GM21737 (cell line): ENCODE measurements at regions not wholly inside any gene's neighbourhood (a gene's known extent, or its start where the extent isn't known, plus 50 kb on each side); places are given as distances from the start of the nearest gene placed in this dataset.

Experiments
- ATAC-seq: cut with Tn5 transposase; IDR thresholded peaks from one replicate; pipeline ENCODE4 v1.9.1; 2021; ENCODE audit warnings: mild to moderate bottlenecking, moderate library complexity; ENCODE audit not compliant: unreplicated experiment

DNA sequence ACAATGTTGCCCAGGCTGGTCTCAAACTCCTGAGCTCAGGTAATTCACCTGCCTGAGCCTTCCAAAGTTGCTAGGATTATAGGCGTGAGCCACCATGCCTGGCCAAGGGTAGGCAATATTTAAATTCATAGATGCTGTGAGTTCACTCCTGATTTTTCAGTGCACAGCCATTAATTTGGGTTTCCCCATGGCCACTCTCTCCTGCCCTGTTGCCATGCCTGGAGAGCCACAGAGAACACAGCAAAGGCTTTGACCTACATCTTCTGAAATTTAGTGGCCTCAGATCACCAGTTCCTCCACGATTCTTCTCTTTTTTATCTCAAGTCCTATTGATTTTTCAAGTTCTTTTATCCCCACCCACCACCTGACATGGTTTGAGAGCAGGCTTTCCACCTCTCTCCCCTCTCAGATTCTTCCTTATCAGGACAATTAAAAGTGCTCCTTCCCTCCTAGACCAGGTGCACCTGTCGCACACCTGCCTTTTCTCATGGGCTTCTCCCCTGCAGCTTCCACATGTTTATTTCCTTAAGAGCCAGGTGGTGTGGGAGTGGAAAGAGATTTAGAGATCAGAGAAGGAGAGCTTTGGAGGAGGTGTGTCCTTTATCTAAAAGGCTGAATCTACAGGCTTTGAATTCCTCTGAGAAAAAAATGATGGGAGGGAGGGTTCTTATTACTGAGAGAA lies 123.8 kb downstream of the ADRA2A start:
- ATAC-seq = no peak

DNA sequence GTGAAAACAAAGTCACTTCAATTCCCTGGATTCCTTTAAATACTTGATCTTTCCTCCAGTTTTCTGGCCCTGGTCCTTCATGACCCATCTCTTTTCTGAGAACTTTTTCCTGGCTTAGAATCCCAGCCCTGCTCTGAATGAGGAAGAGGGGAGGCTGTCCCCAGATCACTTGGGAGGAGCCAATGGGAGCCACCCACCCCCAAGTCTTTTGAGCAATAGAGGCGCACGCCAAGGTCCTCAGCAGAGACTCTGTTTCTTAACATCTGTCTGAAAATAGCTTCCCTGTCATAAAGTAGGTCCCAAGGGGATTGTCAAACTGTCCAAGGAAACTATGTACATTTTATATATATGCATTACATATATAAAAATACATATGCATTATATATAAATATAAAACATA lies 126.8 kb downstream of the ADRA2A start:
- no peak for ATAC-seq

DNA sequence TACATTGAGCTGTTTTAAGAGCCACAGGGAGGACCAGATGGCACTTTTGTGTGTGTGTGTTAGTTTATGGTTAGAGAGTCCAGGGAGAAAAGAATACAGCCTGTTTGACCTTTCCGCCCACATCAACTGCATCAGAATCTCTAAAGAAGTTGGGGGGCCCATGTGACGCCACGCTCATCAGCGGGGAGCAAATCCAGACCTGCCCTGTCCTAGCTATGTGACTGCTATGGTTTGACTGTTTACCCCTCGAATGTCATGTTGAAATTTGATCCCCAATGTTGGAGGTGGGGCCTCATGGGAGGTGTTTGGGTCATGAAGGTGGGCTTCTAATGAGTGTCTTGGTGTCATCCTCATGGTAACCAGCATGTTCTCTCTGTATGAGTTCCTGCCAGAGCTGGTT lies 128.0 kb downstream of the ADRA2A start:
- no peak for ATAC-seq

- ATAC-seq = no peak
These were observed 129.7 kb downstream of the ADRA2A start for GRCh38 chr10:111206521-111206920.

GRCh38 chr10:111207500-111207899 lies 130.7 kb downstream of the ADRA2A start:
- no peak for ATAC-seq

GRCh38 chr10:111208951-111209350 lies 132.1 kb downstream of the ADRA2A start:
- no peak for ATAC-seq

DNA sequence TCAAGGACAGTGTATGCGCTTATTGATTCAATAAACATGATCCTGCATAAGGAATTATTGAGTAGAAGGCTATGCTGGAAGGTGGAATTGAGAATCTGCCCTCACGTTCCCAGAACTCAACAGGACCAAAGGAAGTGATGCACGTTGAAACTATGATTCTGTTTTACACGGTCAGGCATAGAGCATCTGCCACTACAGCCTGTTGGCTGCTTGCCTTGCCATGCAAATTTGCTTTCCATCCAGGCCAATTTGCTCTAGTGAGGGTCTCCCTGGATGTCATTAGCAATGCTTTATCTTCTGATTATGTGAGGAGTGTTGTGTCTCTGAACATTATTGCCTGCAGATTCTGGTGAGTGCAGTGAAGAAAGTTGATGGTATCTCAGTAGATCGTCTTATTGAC lies 132.9 kb downstream of the ADRA2A start:
- no peak for ATAC-seq

DNA sequence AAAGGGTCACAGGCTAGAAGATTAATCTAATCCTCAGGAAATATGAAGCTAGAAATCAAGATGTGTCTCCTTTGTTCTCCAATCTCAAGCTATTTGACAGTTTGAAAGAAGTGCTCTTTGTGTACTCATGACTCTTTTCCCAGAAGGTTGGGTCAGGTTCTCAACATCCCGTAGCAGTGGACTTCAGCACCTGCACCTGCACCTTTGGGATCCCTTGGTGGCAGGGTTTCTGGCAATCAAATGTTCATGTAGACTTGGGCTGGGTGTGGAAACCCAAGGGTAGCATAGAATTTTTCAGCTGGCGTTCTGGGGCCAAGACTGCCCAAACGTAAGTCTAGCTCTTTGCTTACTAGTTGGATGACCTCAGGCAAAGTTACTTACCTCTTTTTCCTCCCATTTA lies 134.4 kb downstream of the ADRA2A start:
- ATAC-seq = no peak

GRCh38 chr10:111211706-111212105 lies 134.9 kb downstream of the ADRA2A start:
- no peak for ATAC-seq

DNA sequence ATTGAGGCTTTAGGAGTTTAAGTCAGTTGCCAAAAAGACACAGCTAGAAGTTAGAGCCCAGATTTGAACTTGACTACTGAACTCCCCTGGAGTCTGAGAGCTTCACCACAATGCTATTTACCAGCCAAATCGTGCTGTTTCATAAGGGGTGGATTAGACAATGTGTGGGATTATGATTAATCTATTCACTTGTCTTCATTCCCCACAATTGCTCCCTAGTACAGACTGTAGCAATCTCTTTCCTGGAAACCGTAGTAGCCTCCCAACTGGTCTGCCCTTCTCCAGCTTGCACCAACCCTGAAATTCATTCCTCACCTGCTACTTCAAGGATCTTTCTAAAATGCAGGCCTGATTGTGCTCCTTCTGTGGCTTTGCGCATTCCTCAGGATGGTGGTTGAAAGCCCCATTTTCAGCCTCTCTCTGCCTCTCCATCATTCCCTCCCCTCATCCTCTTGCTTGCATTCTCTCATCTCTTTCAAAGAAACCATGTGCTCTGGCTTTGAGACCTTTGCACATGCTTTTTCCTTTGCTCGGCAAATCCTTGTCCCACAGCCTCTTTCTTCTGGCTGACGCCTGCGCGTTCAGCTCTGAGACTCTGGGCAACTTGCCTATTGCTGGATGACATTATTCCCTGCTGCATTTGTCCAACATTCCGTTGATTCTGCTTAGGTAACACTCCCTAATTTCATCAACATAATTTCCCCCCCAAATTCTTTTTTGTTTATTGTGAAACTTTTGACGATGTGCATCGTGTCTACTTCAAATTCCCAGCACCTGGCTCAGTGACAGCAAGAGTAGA lies 145.1 kb downstream of the ADRA2A start:
- no peak for ATAC-seq

DNA sequence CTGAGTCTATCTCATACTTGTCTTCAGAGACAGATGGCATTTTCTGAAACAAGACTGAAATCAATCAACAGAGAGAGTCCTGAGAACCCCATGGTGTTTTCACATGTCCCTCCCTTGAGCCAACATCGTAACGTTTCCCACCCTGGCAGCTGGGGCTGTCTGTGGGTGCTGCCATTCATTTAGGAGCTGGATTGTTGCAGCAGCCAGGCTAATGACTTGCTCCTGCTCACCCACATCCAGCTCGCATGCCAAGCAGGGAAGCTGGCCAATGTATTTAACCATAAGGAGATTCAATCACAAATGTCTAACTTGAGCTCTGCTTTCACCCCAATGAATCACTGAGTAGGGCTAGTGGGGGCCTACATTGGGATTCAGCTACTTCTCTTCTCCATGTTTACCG lies 146.1 kb downstream of the ADRA2A start:
- ATAC-seq = no peak

DNA sequence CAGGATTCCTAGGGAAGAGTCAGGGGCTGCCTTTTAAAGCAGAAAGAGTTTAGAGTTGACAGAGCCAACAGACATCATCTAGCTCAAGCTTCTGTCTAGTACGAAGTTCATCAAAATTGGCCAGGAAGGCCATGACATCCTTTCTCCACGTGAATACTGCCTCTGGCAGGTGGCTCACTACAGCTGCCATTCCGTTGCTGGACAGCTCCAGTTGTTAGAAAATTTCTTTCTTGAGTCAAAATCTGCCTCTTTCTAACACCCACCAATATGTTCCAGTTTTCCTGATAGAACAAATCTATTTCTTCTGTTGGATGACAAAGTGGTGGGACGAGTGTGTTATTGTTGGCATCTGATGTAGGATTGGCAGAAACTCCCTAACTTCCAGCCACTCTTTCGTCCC lies 154.9 kb downstream of the ADRA2A start:
- no peak for ATAC-seq

GRCh38 chr10:111233439-111233838 lies 156.6 kb downstream of the ADRA2A start:
- no peak for ATAC-seq

- ATAC-seq = no peak
These were observed 157.5 kb downstream of the ADRA2A start for GRCh38 chr10:111234234-111234913.

GRCh38 chr10:111234914-111235302 lies 158.1 kb downstream of the ADRA2A start:
- ATAC-seq = no peak

GRCh38 chr10:111240348-111240747 lies 163.5 kb downstream of the ADRA2A start:
- no peak for ATAC-seq

- no peak for ATAC-seq
These were observed 166.3 kb downstream of the ADRA2A start for GRCh38 chr10:111243126-111243525.

DNA sequence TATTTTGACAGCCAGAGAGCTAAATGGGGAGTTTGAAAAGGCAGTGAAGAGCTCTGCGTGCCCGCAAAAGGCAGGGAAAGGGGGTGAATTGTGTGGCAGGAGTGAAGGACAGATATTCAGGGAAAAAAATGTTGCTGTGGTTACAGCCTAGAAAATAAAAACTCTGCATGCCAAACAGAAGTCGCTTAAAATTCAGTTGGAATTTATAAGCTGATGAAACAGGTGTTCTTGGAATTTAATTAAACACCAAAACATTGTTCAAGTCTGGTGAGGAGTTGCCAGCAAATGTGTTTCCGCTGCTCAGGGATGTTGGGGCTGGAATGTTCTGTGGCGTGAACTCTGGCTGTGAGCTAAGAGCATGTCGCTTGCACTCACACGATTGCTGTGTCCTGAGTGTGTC lies 169.3 kb downstream of the ADRA2A start:
- no peak for ATAC-seq

- no peak for ATAC-seq
These were observed 170.1 kb downstream of the ADRA2A start for GRCh38 chr10:111246814-111247452.

DNA sequence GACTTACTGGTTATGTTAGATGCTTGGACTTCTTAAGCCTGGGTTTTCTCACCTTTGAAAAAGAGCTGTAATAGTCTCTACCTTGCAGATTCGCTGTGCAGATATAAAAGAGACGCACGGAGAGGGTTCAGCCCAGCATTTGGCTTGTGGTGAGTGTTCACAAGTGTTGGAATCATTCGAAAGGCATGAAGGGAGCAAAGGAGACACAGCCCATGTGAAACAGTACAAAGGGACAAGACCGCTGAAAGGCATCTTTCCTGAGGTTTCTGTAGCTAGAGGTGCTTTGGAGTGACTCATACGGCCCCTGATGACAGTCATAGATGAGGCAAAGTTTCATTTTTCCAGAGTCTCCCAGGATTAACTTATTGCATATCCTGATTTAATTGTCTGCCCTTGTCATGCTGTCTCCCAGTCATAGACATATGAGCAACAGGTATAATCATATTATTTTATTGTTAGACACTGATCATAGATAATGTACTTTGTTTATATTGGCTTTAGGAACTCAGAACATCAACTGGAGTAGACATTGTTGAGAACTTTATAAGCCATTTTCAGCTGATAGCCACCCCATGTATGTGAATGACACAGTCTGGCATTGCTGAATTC lies 171.1 kb downstream of the ADRA2A start:
- no peak for ATAC-seq

GRCh38 chr10:111249925-111250324 lies 173.1 kb downstream of the ADRA2A start:
- no peak for ATAC-seq
